ENCODE measurements at regions not wholly inside any gene's neighbourhood (a gene's known extent, or its start where the extent isn't known, plus 50 kb on each side); places are given as distances from the start of the nearest gene placed in this dataset.
"Not testable (repeated sequence)": the region's sequence is repeated elsewhere in the genome, so short reads cannot be mapped to it uniquely, and the experiment has no call there.

GRCh38 chr5:101012880-101013279 is 109.8 kb upstream of the ST8SIA4 start:
- no peak overlapping the region for H3K4me3 ChIP-seq (ENCODE audit: low read length)
- H3K36me3 ChIP-seq (ENCODE audit: control insufficient read depth, low read depth, low read length) = no peaks in the 10 kb centered on the region
- H3K9ac ChIP-seq (ENCODE audit: low read length) = no peak overlapping the region
- no peak overlapping the region for H3K27ac ChIP-seq (ENCODE audit: low read length)
- no peaks in the 10 kb centered on the region for H3K27me3 ChIP-seq (ENCODE audit: control insufficient read depth, insufficient read depth, low read length)
- H3K4me1 ChIP-seq (ENCODE audit: control insufficient read depth, low read depth, low read length) = peaks cover 10% of the 10 kb centered on the region
- no peaks in the 10 kb centered on the region for H3K9me3 ChIP-seq (ENCODE audit: control insufficient read depth, low read depth, low read length)

- no peak overlapping the region for H3K4me3 ChIP-seq (ENCODE audit: low read length)
- H3K27me3 ChIP-seq (ENCODE audit: control insufficient read depth, insufficient read depth, low read length) = no peaks in the 10 kb centered on the region
- H3K36me3 ChIP-seq (ENCODE audit: control insufficient read depth, low read depth, low read length) = no peaks in the 10 kb centered on the region
- no peaks in the 10 kb centered on the region for H3K9me3 ChIP-seq (ENCODE audit: control insufficient read depth, low read depth, low read length)
- peaks cover 10% of the 10 kb centered on the region for H3K4me1 ChIP-seq (ENCODE audit: control insufficient read depth, low read depth, low read length)
- H3K27ac ChIP-seq (ENCODE audit: low read length) = no peak overlapping the region
- no peak overlapping the region for H3K9ac ChIP-seq (ENCODE audit: low read length)
Measured at GRCh38 chr5:101009758-101010519, 106.9 kb upstream of the ST8SIA4 start.

DNA sequence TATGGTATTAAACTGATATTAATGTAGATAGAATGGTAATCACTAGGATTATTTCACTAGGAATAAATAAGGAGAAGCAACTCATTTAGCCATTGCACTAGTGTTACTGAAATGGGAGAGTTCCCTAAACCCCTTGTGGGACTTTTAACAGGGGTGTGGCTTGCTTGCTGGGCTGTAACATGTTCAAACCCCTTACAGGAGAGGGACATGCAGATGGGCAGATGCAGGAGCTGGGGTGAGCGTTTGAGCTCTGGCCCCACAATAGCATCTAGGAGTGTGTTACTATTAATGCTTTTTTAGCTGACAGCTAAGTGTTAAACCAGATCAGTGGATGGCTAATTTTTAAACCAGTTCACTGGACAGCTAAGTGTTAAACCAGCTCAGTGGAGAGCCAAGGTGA is 89.3 kb upstream of the ST8SIA4 start:
- no peak overlapping the region for H3K4me3 ChIP-seq (ENCODE audit: low read length)
- no peak overlapping the region for H3K9ac ChIP-seq (ENCODE audit: low read length)
- H3K36me3 ChIP-seq (ENCODE audit: control insufficient read depth, low read depth, low read length) = no peaks in the 10 kb centered on the region
- no peaks in the 10 kb centered on the region for H3K27me3 ChIP-seq (ENCODE audit: control insufficient read depth, insufficient read depth, low read length)
- no peak overlapping the region for H3K27ac ChIP-seq (ENCODE audit: low read length)
- H3K4me1 ChIP-seq (ENCODE audit: control insufficient read depth, low read depth, low read length) = no peaks in the 10 kb centered on the region
- no peaks in the 10 kb centered on the region for H3K9me3 ChIP-seq (ENCODE audit: control insufficient read depth, low read depth, low read length)

- not testable (repeated sequence) for H3K9me3 ChIP-seq (ENCODE audit: control insufficient read depth, low read depth, low read length); H3K4me3 ChIP-seq (ENCODE audit: low read length); H3K4me1 ChIP-seq (ENCODE audit: control insufficient read depth, low read depth, low read length); H3K36me3 ChIP-seq (ENCODE audit: control insufficient read depth, low read depth, low read length); H3K27me3 ChIP-seq (ENCODE audit: control insufficient read depth, insufficient read depth, low read length); H3K9ac ChIP-seq (ENCODE audit: low read length); H3K27ac ChIP-seq (ENCODE audit: low read length)
Measured at GRCh38 chr5:100983601-100984000, 80.5 kb upstream of the ST8SIA4 start.

GRCh38 chr5:100974082-100974481 is 71.0 kb upstream of the ST8SIA4 start:
- Histone ChIP-seq H3K4me1 (ENCODE audit: control insufficient read depth, low read depth, low read length) (no peaks in the 10 kb centered on the region), H3K36me3 (ENCODE audit: control insufficient read depth, low read depth, low read length) (no peaks in the 10 kb centered on the region), H3K9ac (ENCODE audit: low read length) (no peak overlapping the region), H3K4me3 (ENCODE audit: low read length) (no peak overlapping the region), H3K27ac (ENCODE audit: low read length) (no peak overlapping the region), H3K27me3 (ENCODE audit: control insufficient read depth, insufficient read depth, low read length) (no peaks in the 10 kb centered on the region), H3K9me3 (ENCODE audit: control insufficient read depth, low read depth, low read length) (no peaks in the 10 kb centered on the region)

GRCh38 chr5:100970646-100971255 is 67.7 kb upstream of the ST8SIA4 start:
- Histone ChIP-seq H3K9me3 (ENCODE audit: control insufficient read depth, low read depth, low read length) (no peaks in the 10 kb centered on the region), H3K9ac (ENCODE audit: low read length) (no peak overlapping the region), H3K4me1 (ENCODE audit: control insufficient read depth, low read depth, low read length) (no peaks in the 10 kb centered on the region), H3K4me3 (ENCODE audit: low read length) (no peak overlapping the region), H3K36me3 (ENCODE audit: control insufficient read depth, low read depth, low read length) (no peaks in the 10 kb centered on the region), H3K27ac (ENCODE audit: low read length) (no peak overlapping the region), H3K27me3 (ENCODE audit: control insufficient read depth, insufficient read depth, low read length) (no peaks in the 10 kb centered on the region)

DNA sequence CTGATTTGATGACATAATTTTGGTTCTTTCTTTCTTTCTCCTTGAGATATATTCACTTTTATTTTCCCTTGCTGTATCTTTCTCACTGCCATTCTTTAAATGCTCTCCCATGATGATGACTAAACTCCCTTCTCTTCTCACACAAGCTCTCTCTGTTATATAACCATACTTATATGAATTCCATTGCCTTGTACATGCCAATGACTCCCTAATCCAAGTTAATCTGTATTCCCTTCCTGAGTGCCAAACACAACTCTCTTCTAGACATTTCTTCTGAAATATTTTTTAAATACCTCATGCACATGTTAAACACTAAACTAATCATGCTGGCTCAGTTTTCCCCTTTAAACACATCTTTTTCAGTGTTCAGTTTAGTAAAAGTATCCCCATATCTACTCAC is 62.2 kb upstream of the ST8SIA4 start:
- H3K9me3 ChIP-seq (ENCODE audit: control insufficient read depth, low read depth, low read length) = no peaks in the 10 kb centered on the region
- no peak overlapping the region for H3K4me3 ChIP-seq (ENCODE audit: low read length)
- no peaks in the 10 kb centered on the region for H3K36me3 ChIP-seq (ENCODE audit: control insufficient read depth, low read depth, low read length)
- no peaks in the 10 kb centered on the region for H3K27me3 ChIP-seq (ENCODE audit: control insufficient read depth, insufficient read depth, low read length)
- no peak overlapping the region for H3K9ac ChIP-seq (ENCODE audit: low read length)
- H3K4me1 ChIP-seq (ENCODE audit: control insufficient read depth, low read depth, low read length) = no peaks in the 10 kb centered on the region
- H3K27ac ChIP-seq (ENCODE audit: low read length) = no peak overlapping the region

All from iPS-18a (cell line).